Loucy (cell line): ENCODE measurements at regions not wholly inside any gene's neighbourhood (a gene's known extent, or its start where the extent isn't known, plus 50 kb on each side); places are given as distances from the start of the nearest gene placed in this dataset.

Experiments used
- H2AFZ ChIP-seq: fragments of 200-600 bp; sonication (generic); 2 replicates; pipeline ENCODE4 v1.6.0; 2016; ENCODE audit warnings: antibody characterized with exemption, mild to moderate bottlenecking, low read length, moderate library complexity
- H3F3A ChIP-seq: fragments of 200-600 bp; 2 replicates; pipeline ENCODE4 v1.6.0; 2016; ENCODE audit warnings: antibody characterized with exemption, low read depth, mild to moderate bottlenecking
- H3K27me3 ChIP-seq: fragments of 200-600 bp; sonication (generic); 2 replicates; pipeline ENCODE4 v1.6.1; 2014; ENCODE audit warnings: low read length, mild to moderate bottlenecking; ENCODE audit not compliant: insufficient read depth, poor library complexity, severe bottlenecking
- H3K36me3 ChIP-seq: fragments of 200-600 bp; sonication (generic); 2 replicates; pipeline ENCODE4 v1.6.1; 2016; ENCODE audit warnings: low read length; ENCODE audit not compliant: insufficient read depth
- H3K4me1 ChIP-seq: fragments of 200-600 bp; sonication (generic); 2 replicates; pipeline ENCODE4 v1.5.1; 2014; ENCODE audit warnings: low read length, mild to moderate bottlenecking; ENCODE audit not compliant: insufficient read depth, poor library complexity, severe bottlenecking
- H3K4me2 ChIP-seq: fragments of 200-600 bp; sonication (generic); 2 replicates; pipeline ENCODE4 v1.6.0; 2014; ENCODE audit warnings: antibody characterized with exemption, low read length, low read depth, mild to moderate bottlenecking; ENCODE audit not compliant: poor library complexity, severe bottlenecking
- H3K4me3 ChIP-seq: fragments of 200-600 bp; sonication (generic); 2 replicates; pipeline ENCODE4 v1.5.1; 2014; ENCODE audit warnings: low read length, mild to moderate bottlenecking, mixed read lengths; ENCODE audit not compliant: poor library complexity, severe bottlenecking
- H3K79me2 ChIP-seq: fragments of 200-600 bp; sonication (generic); 2 replicates; pipeline ENCODE4 v1.6.1; 2014; ENCODE audit warnings: low read length; ENCODE audit not compliant: insufficient read depth
- H3K9ac ChIP-seq: fragments of 200-600 bp; sonication (generic); 2 replicates; pipeline ENCODE4 v1.6.0; 2014; ENCODE audit warnings: mild to moderate bottlenecking, low read depth, low read length, moderate library complexity; ENCODE audit not compliant: poor library complexity, severe bottlenecking
- H3K9me2 ChIP-seq: fragments of 200-600 bp; sonication (generic); replicated peaks from 2 replicates; pipeline ENCODE4 v1.6.1; 2016; ENCODE audit warnings: low read depth, low read length, mixed read lengths
- H3K9me3 ChIP-seq: fragments of 200-600 bp; sonication (generic); 2 replicates; pipeline ENCODE4 v1.6.1; 2014; ENCODE audit warnings: mild to moderate bottlenecking, antibody characterized with exemption, low read length, low read depth; ENCODE audit not compliant: insufficient read depth
- H4K20me1 ChIP-seq: fragments of 200-600 bp; sonication (generic); 2 replicates; pipeline ENCODE4 v1.6.0; 2014; ENCODE audit warnings: antibody characterized with exemption, low read length, mild to moderate bottlenecking; ENCODE audit not compliant: insufficient read depth, poor library complexity, severe bottlenecking
- CTCF ChIP-seq: fragments of 200-600 bp; sonication (generic); conservative IDR thresholded peaks from 2 replicates; pipeline ENCODE4 v1.5.1; 2014; ENCODE audit warnings: mild to moderate bottlenecking, antibody characterized with exemption, low read length
- EZH2phosphoT487 ChIP-seq: fragments of 200-600 bp; IDR thresholded peaks from 2 replicates; pipeline ENCODE4 v1.6.1; 2018; ENCODE audit warnings: antibody characterized with exemption, mild to moderate bottlenecking, moderate library complexity, borderline replicate concordance

GRCh38 chr7:52539414-52539813 is 496.0 kb upstream of the POM121L12 start:
- TF ChIP-seq EZH2phosphoT487 (no peak), CTCF (no peak)
- no peak overlapping the region for H3K4me3 ChIP-seq

GRCh38 chr7:52537051-52537450 is 498.4 kb upstream of the POM121L12 start:
- Histone ChIP-seq H3K9me3 (no peaks in the 10 kb centered on the region), H3K4me3 (no peak overlapping the region), H3F3A (no peaks in the 10 kb centered on the region), H3K4me2 (no peak overlapping the region), H2AFZ (no peak overlapping the region), H4K20me1 (no peaks in the 10 kb centered on the region), H3K27me3 (no peaks in the 10 kb centered on the region), H3K4me1 (no peaks in the 10 kb centered on the region), H3K9me2 (no peaks in the 10 kb centered on the region), H3K79me2 (no peaks in the 10 kb centered on the region), H3K9ac (no peak overlapping the region), H3K36me3 (no peaks in the 10 kb centered on the region)
- TF ChIP-seq EZH2phosphoT487 (no peak), CTCF (no peak)

More at GRCh38 chr7:52539414-52539813, 496.0 kb upstream of the POM121L12 start:
- H3F3A ChIP-seq: no peaks in the 10 kb centered on the region
- no peaks in the 10 kb centered on the region for H3K79me2 ChIP-seq
- H3K4me2 ChIP-seq: no peak overlapping the region
- no peak overlapping the region for H3K9ac ChIP-seq
- no peaks in the 10 kb centered on the region for H4K20me1 ChIP-seq
- no peaks in the 10 kb centered on the region for H3K9me2 ChIP-seq
- no peaks in the 10 kb centered on the region for H3K27me3 ChIP-seq
- no peak overlapping the region for H2AFZ ChIP-seq
- no peaks in the 10 kb centered on the region for H3K9me3 ChIP-seq
- H3K36me3 ChIP-seq: no peaks in the 10 kb centered on the region
- no peaks in the 10 kb centered on the region for H3K4me1 ChIP-seq

GRCh38 chr7:52525772-52526341 is 509.6 kb upstream of the POM121L12 start:
- Histone ChIP-seq H3K9me3 (no peaks in the 10 kb centered on the region), H3K4me3 (no peak overlapping the region), H3K79me2 (no peaks in the 10 kb centered on the region), H2AFZ (no peak overlapping the region), H3K4me1 (no peaks in the 10 kb centered on the region), H3K27me3 (no peaks in the 10 kb centered on the region), H3K9ac (no peak overlapping the region), H3K9me2 (no peaks in the 10 kb centered on the region), H4K20me1 (no peaks in the 10 kb centered on the region), H3K36me3 (no peaks in the 10 kb centered on the region), H3F3A (no peaks in the 10 kb centered on the region), H3K4me2 (no peak overlapping the region)
- TF ChIP-seq CTCF (no peak), EZH2phosphoT487 (no peak)
